ENCODE measurements at regions not wholly inside any gene's neighbourhood (a gene's known extent, or its start where the extent isn't known, plus 50 kb on each side); places are given as distances from the start of the nearest gene placed in this dataset.

DNA sequence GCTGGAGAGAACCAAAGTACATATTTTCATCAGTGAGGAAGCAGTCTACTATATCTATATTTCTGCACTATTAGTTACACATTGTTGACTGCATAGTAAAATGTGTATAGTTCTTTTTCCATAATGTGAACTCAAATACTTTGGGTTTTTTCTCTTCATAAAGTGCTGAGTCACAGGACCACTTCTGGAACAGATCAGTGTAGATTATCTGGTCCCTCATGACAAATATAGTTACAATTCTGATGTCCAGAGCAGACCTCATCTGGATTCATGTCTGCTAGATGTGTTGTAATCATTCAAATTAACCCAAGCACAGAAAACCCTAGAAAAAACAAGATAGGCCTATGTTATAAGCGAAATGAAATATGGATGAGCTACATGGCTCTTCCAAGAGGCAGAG is 171.4 kb downstream of the SUCLA2 start:
- DNase-seq (ENCODE audit: low spot score) = no peak

DNA sequence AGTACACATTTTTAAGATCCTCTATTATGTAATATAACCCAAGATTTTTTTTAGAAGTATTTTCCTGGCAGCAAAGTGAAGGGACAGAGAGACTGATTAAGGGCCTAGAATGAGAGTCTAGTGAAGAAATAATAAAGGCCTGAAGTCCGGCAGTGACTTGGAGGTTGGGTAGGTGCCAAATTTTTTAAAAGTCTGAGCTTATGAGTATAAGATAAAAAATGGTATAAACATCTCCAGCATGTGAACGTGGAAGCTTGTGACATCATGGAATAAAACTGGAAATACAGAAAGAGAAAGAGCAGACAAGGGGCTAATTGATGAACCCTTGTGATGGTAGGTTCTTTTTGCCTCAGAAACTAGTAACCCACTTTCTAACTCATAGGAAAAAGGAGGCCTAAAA is 174.6 kb downstream of the SUCLA2 start:
- DNase-seq (ENCODE audit: low spot score) = no peak

DNA sequence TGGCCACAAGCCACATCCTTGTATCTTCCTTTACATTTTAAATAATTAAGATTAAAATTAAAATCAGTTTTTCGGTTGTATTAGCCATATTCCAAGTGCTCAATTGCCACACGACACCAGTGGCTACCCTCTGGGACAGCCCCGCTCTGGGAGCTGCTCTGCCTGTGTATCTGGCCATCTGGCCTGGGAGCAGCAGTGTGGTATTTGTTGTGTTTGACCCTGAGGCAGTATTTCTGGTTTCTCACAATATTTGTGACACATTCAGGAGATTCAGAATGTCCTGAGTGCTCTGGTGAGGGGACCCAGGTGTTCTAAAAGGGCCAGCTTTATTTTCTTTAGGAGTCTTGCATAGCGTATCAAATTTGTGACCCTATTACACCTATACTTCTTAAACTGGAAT is 179.0 kb downstream of the SUCLA2 start:
- no peak for DNase-seq (ENCODE audit: low spot score)

DNA sequence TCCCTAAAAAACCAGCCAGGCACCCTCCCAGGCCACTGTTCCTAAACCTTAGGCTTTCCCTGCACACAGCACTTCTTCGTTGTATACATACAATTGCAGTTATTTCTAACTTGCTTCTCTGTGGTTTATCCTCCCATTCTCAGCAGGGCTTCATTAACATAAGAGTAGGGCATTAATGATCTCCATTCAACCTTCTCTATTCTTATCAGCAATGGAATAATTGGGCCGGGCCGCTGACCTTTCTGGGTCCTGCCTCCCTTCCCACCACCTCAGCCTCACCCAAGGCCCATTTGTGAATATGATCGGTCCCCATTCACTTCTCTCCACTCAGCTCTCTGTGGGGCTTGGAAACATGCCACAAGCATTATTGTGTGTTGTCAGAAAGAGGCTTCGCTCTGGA is 184.2 kb downstream of the SUCLA2 start:
- DNase-seq (ENCODE audit: low spot score) = no peak

DNA sequence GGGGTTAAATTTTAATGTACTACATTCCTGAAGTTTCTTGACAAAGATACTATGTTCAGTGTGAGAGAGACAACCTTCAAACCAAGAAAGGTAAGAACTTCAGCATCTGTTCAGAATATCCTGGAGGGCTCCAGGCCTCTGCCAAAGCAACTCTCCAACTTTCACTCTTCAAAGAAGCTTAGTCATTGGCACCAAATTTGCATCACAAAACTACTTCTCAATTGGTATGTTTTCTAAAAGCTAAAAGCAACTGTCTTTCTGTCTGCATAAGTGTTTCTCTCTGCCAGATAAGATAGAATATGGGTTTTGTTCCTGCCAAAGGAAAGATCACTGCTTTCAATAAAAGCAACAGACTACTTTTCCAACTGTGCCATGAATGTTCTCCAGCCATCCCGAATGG is 187.4 kb downstream of the SUCLA2 start:
- DNase-seq (ENCODE audit: low spot score) = no peak

DNA sequence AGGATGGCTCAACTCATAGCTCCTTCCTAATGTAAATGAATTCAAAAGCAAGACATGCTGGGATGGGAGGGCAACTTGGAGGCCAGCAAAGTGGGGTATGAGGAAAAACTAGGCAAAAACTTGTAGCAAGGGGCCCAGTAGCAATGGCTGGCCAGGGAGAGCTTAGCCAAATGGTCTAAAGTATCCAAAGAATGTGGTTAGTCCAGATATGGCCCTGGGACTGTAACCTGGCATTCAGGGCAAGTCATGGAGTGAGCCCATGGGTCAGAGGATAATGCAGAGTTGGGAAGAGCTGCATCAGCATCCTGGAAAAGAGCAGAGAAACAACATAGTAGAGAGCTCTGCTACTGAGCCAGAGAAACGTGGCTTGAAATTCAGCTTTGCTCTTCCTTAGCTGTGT is 191.7 kb downstream of the SUCLA2 start:
- no peak for DNase-seq (ENCODE audit: low spot score)

DNA sequence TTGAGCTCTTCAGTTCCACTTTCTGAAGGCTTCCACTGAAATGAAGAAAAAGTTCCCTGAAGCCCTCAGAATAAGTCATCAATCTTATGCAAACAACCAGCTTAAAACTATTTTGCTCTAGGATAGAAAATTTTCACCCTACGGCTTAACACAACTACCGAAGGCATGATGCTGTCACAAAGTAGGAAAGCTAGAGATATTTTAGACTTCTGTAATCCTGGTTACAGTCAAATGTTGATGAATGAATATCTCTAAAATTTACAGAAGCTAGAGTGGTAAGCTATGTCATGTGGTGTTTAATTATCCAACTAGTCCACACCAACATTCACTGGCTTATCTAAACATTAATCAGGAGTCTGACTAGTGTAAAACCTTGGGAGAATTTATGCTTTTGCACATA is 197.9 kb downstream of the SUCLA2 start:
- no peak for DNase-seq (ENCODE audit: low spot score)

DNA sequence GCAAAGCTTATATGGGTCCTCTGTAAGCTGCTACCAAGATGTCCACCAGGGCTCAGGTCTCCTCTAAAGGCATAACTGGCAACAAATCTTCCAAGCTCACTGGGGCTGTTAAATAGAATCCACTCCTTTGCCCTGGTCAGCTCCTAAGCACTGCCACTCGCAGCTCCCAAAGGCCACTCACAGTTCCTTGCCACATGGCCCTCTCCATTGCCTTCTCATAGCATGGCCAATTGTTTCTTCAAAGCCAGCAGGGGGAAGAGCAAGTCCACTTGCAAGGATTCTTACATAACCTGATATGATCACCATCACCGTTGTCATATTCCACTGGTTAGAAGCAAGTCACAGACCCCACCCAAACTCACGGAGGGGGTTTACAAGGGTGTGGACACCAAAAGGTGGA is 199.5 kb downstream of the SUCLA2 start:
- DNase-seq (ENCODE audit: low spot score) = no peak

DNA sequence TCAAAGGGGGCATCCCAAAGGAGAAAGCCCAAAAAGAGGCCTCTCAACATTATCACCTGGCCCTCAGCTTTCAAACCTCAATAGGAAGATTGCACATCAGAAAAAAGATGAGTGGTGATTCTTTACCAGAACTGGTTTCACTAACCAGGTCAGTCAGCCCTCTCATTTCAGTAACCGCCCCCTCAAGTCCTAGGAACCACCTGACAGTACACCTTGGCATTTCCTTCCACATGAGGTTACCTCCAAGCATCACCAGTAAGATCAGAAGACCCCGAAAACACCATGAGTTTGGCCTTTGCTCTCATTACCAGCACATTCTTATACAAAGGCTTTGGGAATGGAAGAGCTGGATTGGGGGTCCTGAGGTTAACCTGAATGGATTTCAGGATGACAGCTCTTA is 200.5 kb downstream of the SUCLA2 start:
- DNase-seq (ENCODE audit: low spot score) = no peak

DNA sequence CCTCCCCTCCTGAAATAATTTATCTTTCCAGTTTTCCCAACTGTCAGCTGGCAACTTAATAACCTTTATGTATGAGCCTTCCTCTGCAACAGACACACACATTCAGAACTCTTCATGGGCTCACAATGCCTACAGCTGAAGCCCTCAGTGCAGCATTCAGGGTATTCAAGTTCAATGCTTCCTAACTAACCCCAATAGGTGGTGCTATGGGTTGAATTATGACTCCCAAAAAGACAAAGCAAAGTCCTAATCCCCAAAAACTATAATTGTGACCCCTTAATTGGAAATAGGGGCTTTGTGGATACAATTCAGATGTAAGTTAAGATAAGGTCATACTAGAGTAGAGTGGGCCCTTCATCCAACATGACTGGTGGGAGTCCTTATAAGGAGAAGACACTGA is 202.2 kb downstream of the SUCLA2 start:
- peak; percentile 22 for DNase-seq (ENCODE audit: low spot score)

DNA sequence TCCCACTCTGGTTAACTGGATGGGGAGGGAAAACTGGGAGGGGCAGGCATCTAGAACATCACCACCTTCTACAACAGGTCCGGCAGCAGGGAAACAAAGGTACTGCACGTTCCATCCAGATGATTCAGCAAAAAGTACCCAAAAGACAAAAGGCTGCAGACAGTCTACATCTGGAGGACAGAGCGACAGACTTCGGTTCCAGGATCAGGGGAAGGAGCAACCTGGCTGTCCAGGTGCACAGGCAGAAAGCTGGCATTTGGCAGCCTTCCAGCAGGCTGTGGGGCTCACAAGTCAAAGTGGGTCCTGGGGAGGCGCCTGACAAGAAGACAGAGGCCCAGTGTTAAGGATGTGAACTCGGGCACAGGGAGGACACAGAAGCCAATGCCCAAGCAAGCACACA is 202.9 kb downstream of the SUCLA2 start:
- no peak for DNase-seq (ENCODE audit: low spot score)

DNA sequence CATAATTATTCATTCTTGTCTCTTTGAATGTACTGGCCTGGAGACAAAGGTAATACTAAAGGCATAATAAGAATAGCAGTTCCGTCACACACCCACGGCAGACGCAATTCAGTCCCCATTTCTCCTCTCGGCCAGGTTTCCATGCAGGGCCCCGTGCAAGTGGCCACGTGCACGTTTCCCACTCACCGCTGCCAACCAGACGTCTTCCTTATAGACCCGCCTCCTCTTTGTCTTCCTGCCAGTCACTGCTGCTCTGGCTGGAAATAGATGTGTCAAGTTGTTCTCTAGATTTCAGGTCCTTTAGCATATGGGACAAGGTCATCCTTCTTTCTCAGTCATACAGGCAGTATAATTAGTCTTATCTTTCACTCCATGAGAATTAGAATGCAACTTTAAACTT is 204.3 kb downstream of the SUCLA2 start:
- DNase-seq (ENCODE audit: low spot score) = no peak

DNA sequence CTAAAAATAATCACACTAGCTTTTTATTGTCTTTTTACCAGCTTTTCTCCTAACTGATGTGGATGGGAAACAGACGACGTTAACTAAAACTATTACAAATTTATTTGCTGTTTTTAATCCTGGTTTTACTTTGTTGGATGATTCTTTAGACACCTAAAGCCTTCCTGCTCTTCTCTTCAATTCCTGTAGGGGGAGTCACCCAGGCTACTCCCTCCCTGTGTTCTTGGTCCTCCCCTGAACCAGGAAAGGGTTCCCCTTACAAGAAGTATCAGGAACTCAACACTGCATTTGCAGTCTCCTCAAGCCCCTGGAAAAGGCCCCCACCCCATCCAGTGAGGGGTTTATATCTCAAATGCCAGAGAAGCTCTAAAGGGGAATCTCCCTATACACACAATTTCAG is 206.1 kb downstream of the SUCLA2 start:
- DNase-seq (ENCODE audit: low spot score) = peak; percentile 11

DNA sequence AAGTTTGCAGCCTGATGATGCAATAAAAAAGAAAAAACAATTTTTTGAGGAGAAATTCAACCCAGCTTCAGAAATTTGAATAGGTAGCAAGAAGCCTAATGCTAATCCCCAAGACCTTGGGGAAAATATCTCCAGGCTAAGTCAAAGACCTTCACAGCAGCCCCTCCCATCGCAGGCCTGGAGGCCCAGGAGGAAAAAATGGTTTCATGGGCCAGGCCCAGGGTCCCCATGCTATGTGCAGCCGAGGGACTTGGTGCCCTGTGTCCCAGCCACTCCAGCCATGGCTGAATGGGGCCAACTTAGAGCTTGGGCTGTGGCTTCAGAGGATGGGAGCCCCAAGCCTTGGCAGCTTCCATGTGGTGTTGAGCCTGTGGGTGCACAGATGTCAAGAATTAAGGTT is 210.3 kb downstream of the SUCLA2 start:
- no peak for DNase-seq (ENCODE audit: low spot score)

DNA sequence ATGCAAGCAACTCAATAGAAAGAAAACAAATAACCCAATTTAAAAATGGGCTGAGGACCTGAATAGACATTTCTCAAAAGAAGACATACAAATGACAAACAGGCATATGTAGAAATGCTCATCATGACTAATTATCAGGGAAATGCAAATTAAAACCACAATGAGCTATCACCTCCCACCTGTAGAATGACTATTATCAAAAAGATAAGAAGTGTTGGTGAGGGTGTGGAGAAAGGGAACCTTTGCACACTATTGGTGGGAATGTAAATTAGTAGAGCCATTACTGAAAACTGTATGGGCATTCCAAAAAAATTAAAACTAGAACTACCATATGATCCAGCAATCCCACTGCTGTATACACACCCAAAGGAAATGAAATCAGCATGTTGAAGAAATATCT is 212.2 kb downstream of the SUCLA2 start:
- DNase-seq (ENCODE audit: low spot score) = no peak

DNA sequence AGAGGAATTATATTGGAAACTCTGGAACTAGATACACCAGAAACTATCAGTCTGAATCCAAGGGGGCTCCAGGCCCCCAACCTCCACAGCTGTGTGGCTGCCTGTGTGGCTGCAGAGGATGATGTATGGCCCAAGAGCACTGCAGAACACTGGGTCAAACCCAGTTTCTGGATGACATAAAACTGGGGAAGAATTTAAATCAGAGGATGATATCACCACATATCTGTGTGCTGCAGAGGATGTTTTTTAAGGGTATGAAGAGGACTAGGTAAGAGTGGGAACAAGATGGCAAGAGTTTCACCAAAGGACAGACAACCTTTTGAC is 226.4 kb downstream of the SUCLA2 start:
- no peak for DNase-seq (ENCODE audit: low spot score)

DNA sequence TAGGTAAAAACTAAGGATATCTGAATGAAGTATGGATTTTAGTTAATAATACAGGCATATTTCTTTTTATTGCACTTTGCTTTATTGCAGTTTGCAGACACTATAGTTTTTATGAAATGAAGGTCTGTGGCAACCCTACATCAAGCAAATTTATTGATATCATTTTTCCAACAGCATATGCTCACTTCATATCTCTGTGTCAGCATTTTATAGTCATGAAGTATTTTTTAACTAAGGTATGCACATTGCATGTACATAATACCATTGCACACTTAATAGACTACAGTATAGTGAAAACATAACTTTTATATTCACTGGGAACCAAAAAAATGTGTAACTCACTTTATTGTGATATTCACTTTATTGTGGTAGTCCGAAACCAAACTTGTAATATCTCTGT is 236.3 kb downstream of the SUCLA2 start:
- no peak for DNase-seq (ENCODE audit: low spot score)

DNA sequence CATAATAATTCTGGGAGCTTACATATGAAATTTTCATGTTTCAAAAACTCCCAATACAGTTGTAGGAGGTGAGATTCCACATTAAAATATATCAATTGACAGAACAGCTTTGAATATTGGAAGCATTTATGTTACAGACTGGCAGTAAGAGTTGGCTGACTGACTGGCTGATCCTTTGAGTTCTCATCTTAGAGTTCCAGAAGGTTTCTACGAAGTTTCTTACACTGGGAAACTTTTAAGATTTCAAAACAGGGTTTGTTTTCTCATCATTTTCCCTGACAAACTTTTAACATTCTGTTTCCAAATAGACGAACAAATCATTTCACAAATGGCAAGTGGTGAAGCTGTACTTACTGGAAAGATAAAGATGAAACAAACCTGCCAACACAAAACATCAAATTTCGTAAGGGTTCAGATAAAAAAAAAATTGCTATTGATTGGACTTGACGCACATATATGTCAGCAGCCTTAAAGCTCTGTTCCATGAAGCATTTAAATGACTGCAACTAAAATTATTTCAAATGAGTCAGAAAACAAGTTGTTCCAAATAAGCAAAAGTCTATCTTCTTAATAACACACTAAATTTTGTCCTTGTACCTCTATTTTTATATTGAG is 243.5 kb downstream of the SUCLA2 start:
- no peak for DNase-seq (ENCODE audit: low spot score)

DNA sequence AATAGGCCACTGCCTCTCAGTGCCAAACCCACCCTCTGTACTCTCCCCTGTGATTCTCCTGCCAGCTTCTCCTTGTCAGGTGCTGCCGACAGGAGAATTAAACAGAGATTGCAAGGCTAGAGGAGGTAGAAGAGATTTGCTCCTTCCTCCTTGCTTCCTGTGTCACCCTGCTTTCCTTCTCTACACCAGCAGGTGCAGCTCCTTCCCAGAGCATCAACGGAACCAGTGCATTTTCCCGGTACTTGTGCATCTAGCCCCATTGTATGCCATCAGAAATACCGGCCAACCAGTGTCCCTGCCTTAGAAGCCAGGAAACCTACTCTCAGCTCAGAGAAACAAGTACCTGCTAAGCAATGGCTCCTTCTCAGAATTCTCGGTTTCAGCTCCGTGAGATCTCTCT is 253.2 kb downstream of the SUCLA2 start:
- no peak for DNase-seq (ENCODE audit: low spot score)

DNA sequence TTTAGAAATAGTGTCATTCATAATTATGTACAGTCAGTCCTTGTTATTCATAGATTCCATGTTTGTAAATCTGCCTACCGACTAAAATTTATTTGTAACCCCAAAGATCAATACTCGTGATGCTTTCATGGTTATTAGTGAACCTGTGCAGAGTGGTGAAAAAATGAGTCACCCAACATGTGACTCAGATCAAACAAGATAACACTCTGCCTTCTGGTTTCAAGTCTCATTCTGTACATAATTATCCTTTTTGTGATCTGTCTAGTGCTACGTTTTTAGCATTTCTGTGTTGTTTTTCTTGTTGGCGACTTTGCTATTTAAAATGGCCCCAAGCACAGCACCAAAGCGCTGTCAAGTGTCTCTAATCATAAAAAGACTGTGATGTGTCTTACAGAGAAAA is 274.7 kb downstream of the SUCLA2 start:
- DNase-seq (ENCODE audit: low spot score) = no peak

DNA sequence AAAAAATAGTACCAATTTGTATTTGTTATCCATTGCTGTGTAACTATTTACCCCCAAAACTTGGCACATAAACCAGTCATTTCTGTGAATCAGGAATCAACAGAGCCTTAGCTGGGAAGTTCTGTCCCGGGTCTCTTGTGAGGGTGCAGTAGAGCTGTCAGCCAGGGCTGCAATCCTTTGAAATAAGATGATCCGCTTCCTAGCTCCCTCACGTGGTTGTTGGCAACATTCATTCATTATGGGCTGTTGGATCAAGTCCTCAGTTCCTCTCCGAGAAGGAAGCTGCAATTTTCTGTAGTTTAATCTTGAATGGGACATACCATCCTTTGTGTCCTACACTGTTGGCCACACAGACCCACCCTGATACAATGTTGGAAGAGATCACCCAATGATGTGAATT is 277.2 kb downstream of the SUCLA2 start:
- DNase-seq (ENCODE audit: low spot score) = no peak

DNA sequence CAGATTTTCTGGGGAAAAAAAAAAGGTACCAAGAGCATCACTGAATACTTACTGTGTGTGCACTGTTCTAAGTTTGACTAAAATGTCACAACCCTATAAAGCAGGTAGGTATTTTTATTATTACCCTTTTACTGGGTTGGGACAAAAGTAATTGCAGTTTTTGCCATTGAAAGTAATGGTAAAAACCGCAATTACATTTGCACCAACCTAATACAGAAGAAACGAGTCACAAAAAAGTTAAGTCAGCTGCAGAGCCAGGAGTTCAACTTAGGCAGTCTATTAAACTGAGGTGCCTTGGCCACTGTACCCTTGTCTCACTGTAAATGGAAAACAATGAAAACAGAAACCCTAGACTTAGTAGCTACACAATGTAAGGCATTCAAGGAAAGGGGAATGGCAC is 281.9 kb downstream of the SUCLA2 start:
- no peak for DNase-seq (ENCODE audit: low spot score)

DNA sequence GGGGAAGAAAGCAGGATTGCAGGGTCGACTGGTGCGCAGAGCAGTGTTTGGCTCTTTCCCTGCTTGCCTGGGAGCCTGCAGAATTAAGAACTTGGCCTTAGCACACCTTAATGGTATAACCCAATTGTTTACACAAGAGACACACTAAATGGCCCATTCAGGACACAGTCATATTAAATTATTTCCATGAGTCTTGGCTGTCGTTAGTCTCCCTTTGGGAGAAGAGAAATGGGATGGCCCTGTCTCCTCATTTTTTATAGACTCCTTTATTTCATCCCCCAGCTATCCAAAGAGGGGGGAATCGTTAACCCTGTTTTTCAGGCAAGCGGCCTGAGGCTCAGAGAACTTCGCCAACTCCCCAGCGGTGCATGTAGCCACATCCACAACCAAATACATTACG is 282.5 kb downstream of the SUCLA2 start:
- no peak for DNase-seq (ENCODE audit: low spot score)

DNA sequence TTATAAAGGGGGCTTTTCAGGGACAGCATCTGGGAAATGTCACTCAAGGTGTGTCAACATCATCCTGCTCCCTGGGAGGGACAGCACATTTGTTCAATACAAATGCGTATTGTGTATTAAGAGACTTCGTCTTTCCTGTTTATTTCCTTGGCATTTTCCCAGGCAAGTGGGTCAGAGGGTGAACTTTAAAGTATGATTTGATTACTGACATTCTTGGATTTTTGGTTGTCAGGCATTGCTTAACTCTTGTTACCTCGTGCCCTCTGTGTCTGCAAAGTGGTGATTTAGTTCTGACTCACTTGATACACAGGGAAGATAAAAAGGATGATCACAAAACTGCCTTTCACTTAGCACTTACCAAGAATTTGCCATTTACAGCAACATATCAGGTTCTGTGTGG is 292.7 kb downstream of the SUCLA2 start:
- DNase-seq (ENCODE audit: low spot score) = no peak

DNA sequence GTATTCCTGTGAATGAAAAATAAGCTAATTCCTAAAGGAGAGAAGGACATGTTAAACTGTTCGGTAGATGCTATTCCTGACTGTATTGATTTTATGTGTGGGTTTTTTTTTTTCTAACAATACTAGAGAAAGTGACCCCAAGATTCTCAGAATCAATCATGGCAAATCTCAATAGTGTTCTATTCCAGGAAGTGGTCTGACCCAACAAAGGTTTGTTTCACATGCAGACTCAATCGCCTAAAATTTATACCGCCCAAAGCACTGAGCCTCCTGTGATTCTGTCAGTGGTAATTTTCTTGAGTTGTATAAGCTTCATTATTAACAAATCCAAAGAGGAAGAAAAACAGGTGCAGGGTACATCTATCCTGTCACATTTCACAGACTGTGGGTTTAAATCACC is 293.7 kb downstream of the SUCLA2 start:
- no peak for DNase-seq (ENCODE audit: low spot score)
